ENCODE measurements at regions not wholly inside any gene's neighbourhood (a gene's known extent, or its start where the extent isn't known, plus 50 kb on each side); places are given as distances from the start of the nearest gene placed in this dataset.

DNA sequence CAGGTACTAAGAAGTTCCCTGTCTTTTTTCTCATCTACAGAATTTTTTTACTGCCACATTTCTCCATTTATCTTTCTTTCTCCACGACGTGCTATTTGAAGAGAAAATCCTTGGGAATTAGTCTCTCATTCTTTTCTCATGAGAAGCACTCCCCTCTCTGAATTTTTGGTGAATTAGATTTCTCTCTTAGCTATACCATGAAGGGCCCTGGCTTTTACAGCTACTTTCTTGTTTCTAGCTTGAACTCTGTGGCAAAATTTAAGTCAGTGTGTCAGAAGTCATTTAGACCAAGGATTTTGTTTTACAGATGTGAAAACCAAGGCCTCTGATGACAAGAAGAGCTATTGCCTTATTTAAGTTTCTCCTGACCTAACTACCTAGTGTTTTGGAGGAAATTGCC, 213.1 kb downstream of the AEBP2 start:
- peaks cover 0 to 5% (median 0%) of the 10 kb centered on the region in 5 experiments for H3K9me3 ChIP-seq (ENCODE audit: control extremely low read depth in 1 of 5, control insufficient read depth in 4 of 5, insufficient read depth in 2 of 5, low read depth in 1 of 5, low read length in 4 of 5)
- H3K36me3 ChIP-seq (ENCODE audit: control insufficient read depth in 4 of 4, insufficient read depth in 4 of 4, low read length in 3 of 4), result no peaks in the 10 kb centered on the region
- peaks cover 0 to 7% (median 3%) of the 10 kb centered on the region in 4 experiments for H3K4me1 ChIP-seq (ENCODE audit: control extremely low read depth in 1 of 4, control insufficient read depth in 4 of 4, insufficient read depth in 4 of 4, low read length in 3 of 4)
- ChIA-PET POLR2A (no interaction called here), CTCF (interaction anchor here (1.3 kb wide), 1 partner anchor 9 kb away, joined by 4 read pairs; no protein-coding TSS in a partner anchor)
- no peak overlapping the region for H3K4me3 ChIP-seq (ENCODE audit: control insufficient read depth in 1 of 7, extremely low read depth in 1 of 7, insufficient read depth in 4 of 7, low read depth in 2 of 7, low read length in 6 of 7)
- no peaks in the 10 kb centered on the region for H3K27me3 ChIP-seq (replicated peaks in 2 of 5; ENCODE audit: control insufficient read depth in 4 of 5, insufficient read depth in 5 of 5, low read length in 4 of 5)
- DNase-seq, result no peak
- 67% methylated on average over 2 of the region's 2 CpGs for WGBS (ENCODE audit: insufficient coverage)
- H3K27ac ChIP-seq (ENCODE audit: insufficient read depth in 1 of 2, low read depth in 1 of 2, low read length in 2 of 2, poor library complexity in 1 of 2, severe bottlenecking in 2 of 2), result no peak overlapping the region

DNA sequence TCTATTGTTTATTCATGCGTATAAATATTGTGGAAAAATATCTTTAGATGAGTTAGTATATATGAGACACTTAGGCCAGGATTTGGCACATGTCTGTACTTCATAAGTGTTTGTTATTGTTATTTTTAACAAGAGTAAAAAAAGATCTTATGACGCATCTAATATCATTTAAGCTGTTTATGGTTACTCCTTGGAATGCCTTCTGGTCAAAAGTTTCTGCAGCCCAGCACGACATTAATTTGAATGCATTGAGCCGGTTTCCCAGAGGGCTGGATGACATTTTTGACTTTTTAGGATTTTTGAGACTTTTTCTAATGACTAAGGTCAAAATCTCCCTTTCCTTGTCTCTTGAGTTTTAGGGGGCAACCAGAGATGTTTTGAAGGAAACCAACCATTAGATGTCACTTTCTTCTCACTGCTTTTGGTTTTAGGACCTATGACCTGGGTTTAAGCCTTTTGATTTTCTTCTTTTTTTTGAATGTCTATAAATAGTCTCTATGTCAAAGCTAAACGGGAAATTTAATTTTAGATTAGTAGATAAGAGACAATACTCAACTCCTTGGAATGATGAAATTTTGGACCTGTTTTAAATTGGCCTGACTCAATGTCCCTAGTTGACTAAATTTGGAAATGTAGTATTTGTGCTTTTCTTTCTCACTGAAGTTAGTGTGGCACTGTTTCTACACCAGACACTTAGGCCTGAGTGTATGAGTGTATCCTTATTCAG, 215.5 kb downstream of the AEBP2 start:
- Histone ChIP-seq H3K27me3 (replicated peaks in 2 of 5; ENCODE audit: control insufficient read depth in 4 of 5, insufficient read depth in 5 of 5, low read length in 4 of 5) (no peaks in the 10 kb centered on the region), H3K9me3 (ENCODE audit: control extremely low read depth in 1 of 5, control insufficient read depth in 4 of 5, insufficient read depth in 2 of 5, low read depth in 1 of 5, low read length in 4 of 5) (no peaks in the 10 kb centered on the region), H3K36me3 (ENCODE audit: control insufficient read depth in 4 of 4, insufficient read depth in 4 of 4, low read length in 3 of 4) (no peaks in the 10 kb centered on the region), H3K4me3 (ENCODE audit: control insufficient read depth in 1 of 7, extremely low read depth in 1 of 7, insufficient read depth in 4 of 7, low read depth in 2 of 7, low read length in 6 of 7) (no peak overlapping the region), H3K4me1 (ENCODE audit: control extremely low read depth in 1 of 4, control insufficient read depth in 4 of 4, insufficient read depth in 4 of 4, low read length in 3 of 4) (no peaks in the 10 kb centered on the region), H3K27ac (ENCODE audit: insufficient read depth in 1 of 2, low read depth in 1 of 2, low read length in 2 of 2, poor library complexity in 1 of 2, severe bottlenecking in 2 of 2) (no peak overlapping the region)
- ChIA-PET CTCF (no interaction called here), POLR2A (no interaction called here)
- WGBS (ENCODE audit: insufficient coverage), result 100% methylated on average over 3 of the region's 5 CpGs
- no peak for DNase-seq

GRCh38 chr12:19657118-19657731, 217.9 kb downstream of the AEBP2 start:
- Histone ChIP-seq H3K4me1 (ENCODE audit: control extremely low read depth in 1 of 4, control insufficient read depth in 4 of 4, insufficient read depth in 4 of 4, low read length in 3 of 4) (no peaks in the 10 kb centered on the region), H3K4me3 (ENCODE audit: control insufficient read depth in 1 of 7, extremely low read depth in 1 of 7, insufficient read depth in 4 of 7, low read depth in 2 of 7, low read length in 6 of 7) (no peak overlapping the region), H3K9me3 (ENCODE audit: control extremely low read depth in 1 of 5, control insufficient read depth in 4 of 5, insufficient read depth in 2 of 5, low read depth in 1 of 5, low read length in 4 of 5) (no peaks in the 10 kb centered on the region), H3K27me3 (replicated peaks in 2 of 5; ENCODE audit: control insufficient read depth in 4 of 5, insufficient read depth in 5 of 5, low read length in 4 of 5) (no peaks in the 10 kb centered on the region), H3K36me3 (ENCODE audit: control insufficient read depth in 4 of 4, insufficient read depth in 4 of 4, low read length in 3 of 4) (no peaks in the 10 kb centered on the region), H3K27ac (ENCODE audit: insufficient read depth in 1 of 2, low read depth in 1 of 2, low read length in 2 of 2, poor library complexity in 1 of 2, severe bottlenecking in 2 of 2) (no peak overlapping the region)
- no peak for DNase-seq
- ChIA-PET POLR2A (no interaction called here), CTCF (no interaction called here)
- 94% methylated on average over 3 of the region's 3 CpGs for WGBS (ENCODE audit: insufficient coverage)

DNA sequence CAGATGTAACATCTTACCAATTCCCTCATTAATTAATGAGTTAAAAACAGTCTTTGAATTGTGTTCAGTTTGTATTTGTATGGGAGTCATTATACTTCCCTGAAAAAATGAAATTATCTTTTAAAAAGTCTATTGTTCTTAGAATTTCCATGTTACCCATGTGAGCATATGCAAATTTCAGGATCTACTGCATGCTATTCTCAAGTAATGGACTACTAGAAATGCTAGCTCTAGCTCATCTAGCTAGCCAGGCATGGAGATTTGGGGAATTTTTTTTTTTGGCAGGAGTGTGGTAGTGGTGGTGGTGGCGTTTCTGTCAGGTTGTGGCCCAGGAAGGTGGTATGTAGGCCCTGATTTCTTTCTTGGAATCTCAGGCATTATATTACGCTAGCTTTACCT, 218.4 kb downstream of the AEBP2 start:
- WGBS (ENCODE audit: insufficient coverage), result no CpG with 5 or more reads among the region's 2 CpGs
- Histone ChIP-seq H3K9me3 (ENCODE audit: control extremely low read depth in 1 of 5, control insufficient read depth in 4 of 5, insufficient read depth in 2 of 5, low read depth in 1 of 5, low read length in 4 of 5) (no peaks in the 10 kb centered on the region), H3K36me3 (ENCODE audit: control insufficient read depth in 4 of 4, insufficient read depth in 4 of 4, low read length in 3 of 4) (no peaks in the 10 kb centered on the region), H3K4me3 (ENCODE audit: control insufficient read depth in 1 of 7, extremely low read depth in 1 of 7, insufficient read depth in 4 of 7, low read depth in 2 of 7, low read length in 6 of 7) (no peak overlapping the region), H3K27ac (ENCODE audit: insufficient read depth in 1 of 2, low read depth in 1 of 2, low read length in 2 of 2, poor library complexity in 1 of 2, severe bottlenecking in 2 of 2) (no peak overlapping the region), H3K27me3 (replicated peaks in 2 of 5; ENCODE audit: control insufficient read depth in 4 of 5, insufficient read depth in 5 of 5, low read length in 4 of 5) (no peaks in the 10 kb centered on the region), H3K4me1 (ENCODE audit: control extremely low read depth in 1 of 4, control insufficient read depth in 4 of 4, insufficient read depth in 4 of 4, low read length in 3 of 4) (no peaks in the 10 kb centered on the region)
- ChIA-PET POLR2A (no interaction called here), CTCF (no interaction called here)
- no peak for DNase-seq

GRCh38 chr12:19659086-19659485, 219.8 kb downstream of the AEBP2 start:
- H3K27ac ChIP-seq (ENCODE audit: insufficient read depth in 1 of 2, low read depth in 1 of 2, low read length in 2 of 2, poor library complexity in 1 of 2, severe bottlenecking in 2 of 2), result no peak overlapping the region
- no peak for DNase-seq
- WGBS (ENCODE audit: insufficient coverage), result no CpG with 5 or more reads among the region's 2 CpGs
- no peaks in the 10 kb centered on the region for H3K9me3 ChIP-seq (ENCODE audit: control extremely low read depth in 1 of 5, control insufficient read depth in 4 of 5, insufficient read depth in 2 of 5, low read depth in 1 of 5, low read length in 4 of 5)
- ChIA-PET POLR2A (no interaction called here), CTCF (interaction anchor here (1.2 kb wide), 1 partner anchor 11 kb away, joined by 3 read pairs; no protein-coding TSS in a partner anchor)
- H3K4me3 ChIP-seq (ENCODE audit: control insufficient read depth in 1 of 7, extremely low read depth in 1 of 7, insufficient read depth in 4 of 7, low read depth in 2 of 7, low read length in 6 of 7), result no peak overlapping the region
- no peaks in the 10 kb centered on the region for H3K27me3 ChIP-seq (replicated peaks in 2 of 5; ENCODE audit: control insufficient read depth in 4 of 5, insufficient read depth in 5 of 5, low read length in 4 of 5)
- H3K4me1 ChIP-seq (ENCODE audit: control extremely low read depth in 1 of 4, control insufficient read depth in 4 of 4, insufficient read depth in 4 of 4, low read length in 3 of 4), result no peaks in the 10 kb centered on the region
- H3K36me3 ChIP-seq (ENCODE audit: control insufficient read depth in 4 of 4, insufficient read depth in 4 of 4, low read length in 3 of 4), result no peaks in the 10 kb centered on the region

DNA sequence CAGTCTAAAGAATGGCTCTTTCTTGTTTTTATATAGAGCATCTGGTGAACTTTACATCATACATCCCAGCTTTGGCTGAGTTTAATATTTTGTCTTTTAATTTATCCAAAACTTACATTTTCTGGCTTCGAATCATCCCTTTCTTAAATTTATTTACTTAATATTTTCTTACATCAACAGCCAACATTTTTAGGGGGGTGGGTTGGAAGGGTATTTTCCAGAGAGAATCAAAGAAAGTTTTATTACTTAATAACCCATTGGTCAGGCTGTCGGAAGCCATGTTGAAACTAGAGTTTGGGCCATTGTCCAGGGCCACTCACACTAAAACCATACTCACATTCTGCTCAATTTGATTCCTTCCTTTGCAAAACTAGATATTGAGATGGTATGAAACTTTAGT, 220.2 kb downstream of the AEBP2 start:
- H3K27me3 ChIP-seq (replicated peaks in 2 of 5; ENCODE audit: control insufficient read depth in 4 of 5, insufficient read depth in 5 of 5, low read length in 4 of 5), result no peaks in the 10 kb centered on the region
- H3K4me1 ChIP-seq (ENCODE audit: control extremely low read depth in 1 of 4, control insufficient read depth in 4 of 4, insufficient read depth in 4 of 4, low read length in 3 of 4), result no peaks in the 10 kb centered on the region
- ChIA-PET POLR2A (no interaction called here), CTCF (no interaction called here)
- no peak overlapping the region for H3K27ac ChIP-seq (ENCODE audit: insufficient read depth in 1 of 2, low read depth in 1 of 2, low read length in 2 of 2, poor library complexity in 1 of 2, severe bottlenecking in 2 of 2)
- no peaks in the 10 kb centered on the region for H3K9me3 ChIP-seq (ENCODE audit: control extremely low read depth in 1 of 5, control insufficient read depth in 4 of 5, insufficient read depth in 2 of 5, low read depth in 1 of 5, low read length in 4 of 5)
- DNase-seq, result no peak
- H3K36me3 ChIP-seq (ENCODE audit: control insufficient read depth in 4 of 4, insufficient read depth in 4 of 4, low read length in 3 of 4), result no peaks in the 10 kb centered on the region
- no CpG with 5 or more reads among the region's 2 CpGs for WGBS (ENCODE audit: insufficient coverage)
- H3K4me3 ChIP-seq (ENCODE audit: control insufficient read depth in 1 of 7, extremely low read depth in 1 of 7, insufficient read depth in 4 of 7, low read depth in 2 of 7, low read length in 6 of 7), result no peak overlapping the region

GRCh38 chr12:19665121-19665900, 226.0 kb downstream of the AEBP2 start:
- Histone ChIP-seq H3K36me3 (ENCODE audit: control insufficient read depth in 4 of 4, insufficient read depth in 4 of 4, low read length in 3 of 4) (no peaks in the 10 kb centered on the region), H3K4me3 (ENCODE audit: control insufficient read depth in 1 of 7, extremely low read depth in 1 of 7, insufficient read depth in 4 of 7, low read depth in 2 of 7, low read length in 6 of 7) (no peak overlapping the region), H3K27me3 (replicated peaks in 2 of 5; ENCODE audit: control insufficient read depth in 4 of 5, insufficient read depth in 5 of 5, low read length in 4 of 5) (no peaks in the 10 kb centered on the region), H3K4me1 (ENCODE audit: control extremely low read depth in 1 of 4, control insufficient read depth in 4 of 4, insufficient read depth in 4 of 4, low read length in 3 of 4) (no peaks in the 10 kb centered on the region), H3K27ac (ENCODE audit: insufficient read depth in 1 of 2, low read depth in 1 of 2, low read length in 2 of 2, poor library complexity in 1 of 2, severe bottlenecking in 2 of 2) (no peak overlapping the region), H3K9me3 (ENCODE audit: control extremely low read depth in 1 of 5, control insufficient read depth in 4 of 5, insufficient read depth in 2 of 5, low read depth in 1 of 5, low read length in 4 of 5) (no peaks in the 10 kb centered on the region)
- CTCF ChIA-PET, result no interaction called here
- WGBS (ENCODE audit: insufficient coverage), result no CpG with 5 or more reads among the region's 1 CpG
- POLR2A ChIA-PET, result no interaction called here
- no peak for DNase-seq

All from common myeloid progenitor, CD34-positive (primary cell).